ENCODE measurements at regions not wholly inside any gene's neighbourhood (a gene's known extent, or its start where the extent isn't known, plus 50 kb on each side); places are given as distances from the start of the nearest gene placed in this dataset.

GRCh38 chr5:60343102-60343501 is 356.9 kb downstream of the DEPDC1B start (continued):
- 0 out of 2 replicates have a peak, but pooled peaks have one; percentile 32 for TF ChIP-seq BCL11A (IDR thresholded peaks at IDR 0.05; ENCODE audit: low read depth, low read length)
- peak; percentile 78; the same call in 1 of the 2 replicates for TF ChIP-seq CBX5 (IDR thresholded peaks at IDR 0.05; ENCODE audit: low read depth)
- TF ChIP-seq ATF2 (IDR thresholded peaks at IDR 0.05; ENCODE audit: low read length) = no peak

GRCh38 chr5:60340965-60341471 is 358.9 kb downstream of the DEPDC1B start:
- no peak overlapping the region for H3K4me3 ChIP-seq
- SMC1A ChIA-PET (ENCODE audit: uncharacterized antibody, unreplicated experiment) = interaction anchor here (0.6 kb wide), 1 partner anchor 13 kb away, joined by 3 read pairs; no protein-coding TSS in a partner anchor
- H3K9me3 ChIP-seq (replicated peaks; ENCODE audit: control insufficient read depth, insufficient read depth, low read length) = no peaks in the 10 kb centered on the region
- no peak overlapping the region for H2AFZ ChIP-seq (ENCODE audit: control insufficient read depth, low read depth, low read length)
- H3K36me3 ChIP-seq (ENCODE audit: control insufficient read depth in 2 of 2, insufficient read depth in 2 of 2, low read length in 1 of 2) = no peaks in the 10 kb centered on the region
- H3K27ac ChIP-seq (ENCODE audit: control insufficient read depth, insufficient read depth) = no peak overlapping the region
- WGBS (ENCODE audit: insufficient coverage, insufficient replicate concordance, low lambda C conversion rate, missing lambda C conversion rate) = 0% methylated on average over 2 of the region's 2 CpGs
- in situ Hi-C loops (cut with MboI) = no loop called here
- no peaks in the 10 kb centered on the region for H4K20me1 ChIP-seq (ENCODE audit: control insufficient read depth, insufficient read depth)
- no peaks in the 10 kb centered on the region for H3K79me2 ChIP-seq (ENCODE audit: control insufficient read depth, insufficient read depth, low read length)
- H3K9ac ChIP-seq (ENCODE audit: control insufficient read depth, insufficient read depth, low read length) = no peak overlapping the region
- peak; percentile 35 for DNase-seq (ENCODE audit: low read depth, low spot score)
- no peaks in the 10 kb centered on the region for H3K27me3 ChIP-seq (replicated peaks in 1 of 2; ENCODE audit: control insufficient read depth in 2 of 2, insufficient read depth in 2 of 2, low read length in 1 of 2)
- FAIRE-seq = no peak
- CTCF ChIA-PET = no interaction called here
- RAD21 ChIA-PET (ENCODE audit: unreplicated experiment) = no interaction called here
- H3K4me1 ChIP-seq (ENCODE audit: control insufficient read depth, insufficient read depth, low read length) = peaks cover 14% of the 10 kb centered on the region
- ATAC-seq = peak; percentile 73
- intact Hi-C loops (cut with micrococcal nuclease; ENCODE audit: unreplicated experiment) = no loop called here
- BruUV-seq (replicated peaks) = no TSS peak
- H3K4me2 ChIP-seq (ENCODE audit: control insufficient read depth, insufficient read depth) = peak overlapping the region; percentile 26; the same call in 1 of the 2 replicates
- POLR2A ChIA-PET = no interaction called here
- TF ChIP-seq MYC (IDR thresholded peaks at IDR 0.05; ENCODE audit: insufficient read depth, insufficient read length, insufficient replicate concordance, low read length, severe bottlenecking) (no peak), TBL1XR1 (IDR thresholded peaks at IDR 0.05; ENCODE audit: low read depth, low read length) (no peak), ZNF207 (IDR thresholded peaks at IDR 0.05; ENCODE audit: borderline replicate concordance) (no peak), GABPA (IDR thresholded peaks at IDR 0.05; ENCODE audit: low read depth) (peak; percentile 40; the same call in 1 of the 2 replicates), MEF2A (IDR thresholded peaks at IDR 0.05; ENCODE audit: insufficient read depth, low read depth, low read length) (0 out of 2 replicates have a peak, but pooled peaks have one; percentile 33), SREBF2 (IDR thresholded peaks at IDR 0.05; ENCODE audit: low read length) (no peak), NFIC (IDR thresholded peaks at IDR 0.05; ENCODE audit: low read depth, low read length) (peak; percentile 75; the same call in 1 of the 2 replicates), BCL11A (IDR thresholded peaks at IDR 0.05; ENCODE audit: low read depth, low read length) (peak; percentile 31; the same call in 1 of the 2 replicates), CREM (IDR thresholded peaks at IDR 0.05; ENCODE audit: low read depth) (peak; percentile 28; the same call in 1 of the 2 replicates), ETV6 (conservative IDR thresholded peaks at IDR 0.05 in 1 of 2, IDR thresholded peaks at IDR 0.05 in 1 of 2; ENCODE audit: borderline replicate concordance in 1 of 2, low read depth in 1 of 2) (peak in 1 of 2 experiments; percentile 82; a peak in 2 of 4 replicates), IRF4 (IDR thresholded peaks at IDR 0.05; ENCODE audit: low read depth, low read length) (peak; percentile 20; the same call in 1 of the 2 replicates), REST (IDR thresholded peaks at IDR 0.05; ENCODE audit: low read depth, low read length) (no peak), ATF2 (IDR thresholded peaks at IDR 0.05; ENCODE audit: low read length) (peak; percentile 34; the same call in 1 of the 2 replicates), JUNB (IDR thresholded peaks at IDR 0.05) (peak; percentile 93)
